ENCODE measurements at regions not wholly inside any gene's neighbourhood (a gene's known extent, or its start where the extent isn't known, plus 50 kb on each side); places are given as distances from the start of the nearest gene placed in this dataset.

- TF ChIP-seq ZNF76 (tag by site-specific recombination; IDR thresholded peaks at IDR 0.05; ENCODE audit: borderline replicate concordance, low read depth), result peak; percentile 35; the same call in 1 of the 2 replicates
- no peak for TF ChIP-seq ZNF280C (tag by site-specific recombination; IDR thresholded peaks at IDR 0.05)
- no peak for TF ChIP-seq KLF10 (tag by site-specific recombination; IDR thresholded peaks at IDR 0.05)
- TF ChIP-seq ZNF510 (tag by site-specific recombination; IDR thresholded peaks at IDR 0.05; ENCODE audit: insufficient replicate concordance), result no peak
- TF ChIP-seq, protein P1, sequence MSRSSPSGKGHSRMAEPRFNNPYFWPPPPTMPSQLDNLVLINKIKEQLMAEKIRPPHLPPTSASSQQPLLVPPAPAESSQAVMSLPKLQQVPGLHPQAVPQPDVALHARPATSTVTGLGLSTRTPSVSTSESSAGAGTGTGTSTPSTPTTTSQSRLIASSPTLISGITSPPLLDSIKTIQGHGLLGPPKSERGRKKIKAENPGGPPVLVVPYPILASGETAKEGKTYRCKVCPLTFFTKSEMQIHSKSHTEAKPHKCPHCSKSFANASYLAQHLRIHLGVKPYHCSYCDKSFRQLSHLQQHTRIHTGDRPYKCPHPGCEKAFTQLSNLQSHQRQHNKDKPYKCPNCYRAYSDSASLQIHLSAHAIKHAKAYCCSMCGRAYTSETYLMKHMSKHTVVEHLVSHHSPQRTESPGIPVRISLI (tag by site-specific recombination; IDR thresholded peaks at IDR 0.05), result no peak
- TF ChIP-seq YY1 (tag by site-specific recombination; IDR thresholded peaks at IDR 0.05), result no peak
- TF ChIP-seq ZNF544 (tag by site-specific recombination; IDR thresholded peaks at IDR 0.05), result no peak
Observed at GRCh38 chr18:34158881-34159690, 65.6 kb downstream of the NOL4 start (continued).

- Histone ChIP-seq H3K36me3 (ENCODE audit: control insufficient read depth in 2 of 2, insufficient read depth in 1 of 2, low read length in 2 of 2) (no peaks in the 10 kb centered on the region), H3K9me3 (ENCODE audit: control insufficient read depth, insufficient read depth, low read depth, low read length) (no peaks in the 10 kb centered on the region), H3K4me3 (ENCODE audit: low read depth, low read length) (no peak overlapping the region), H3K27ac (ENCODE audit: extremely low read depth, low read depth, low read length) (no peak overlapping the region), H3K4me1 (ENCODE audit: control insufficient read depth, insufficient read depth, low read length) (no peaks in the 10 kb centered on the region)
- CTCF ChIA-PET, result interaction anchor here (1.0 to 1.2 kb wide), 3 partner anchors 167 to 314 kb away, joined by 3 to 7 read pairs (median 3); no protein-coding TSS in a partner anchor
- POLR2A ChIA-PET, result no interaction called here
- TF ChIP-seq ZNF610 (tag by site-specific recombination; IDR thresholded peaks at IDR 0.05; ENCODE audit: borderline replicate concordance) (no peak), ZBTB17 (tag by site-specific recombination; IDR thresholded peaks at IDR 0.05) (peak; percentile 21; the same call in 1 of the 2 replicates), ZNF473 (tag by site-specific recombination; IDR thresholded peaks at IDR 0.05) (no peak)
- TF ChIP-seq, protein P2, sequence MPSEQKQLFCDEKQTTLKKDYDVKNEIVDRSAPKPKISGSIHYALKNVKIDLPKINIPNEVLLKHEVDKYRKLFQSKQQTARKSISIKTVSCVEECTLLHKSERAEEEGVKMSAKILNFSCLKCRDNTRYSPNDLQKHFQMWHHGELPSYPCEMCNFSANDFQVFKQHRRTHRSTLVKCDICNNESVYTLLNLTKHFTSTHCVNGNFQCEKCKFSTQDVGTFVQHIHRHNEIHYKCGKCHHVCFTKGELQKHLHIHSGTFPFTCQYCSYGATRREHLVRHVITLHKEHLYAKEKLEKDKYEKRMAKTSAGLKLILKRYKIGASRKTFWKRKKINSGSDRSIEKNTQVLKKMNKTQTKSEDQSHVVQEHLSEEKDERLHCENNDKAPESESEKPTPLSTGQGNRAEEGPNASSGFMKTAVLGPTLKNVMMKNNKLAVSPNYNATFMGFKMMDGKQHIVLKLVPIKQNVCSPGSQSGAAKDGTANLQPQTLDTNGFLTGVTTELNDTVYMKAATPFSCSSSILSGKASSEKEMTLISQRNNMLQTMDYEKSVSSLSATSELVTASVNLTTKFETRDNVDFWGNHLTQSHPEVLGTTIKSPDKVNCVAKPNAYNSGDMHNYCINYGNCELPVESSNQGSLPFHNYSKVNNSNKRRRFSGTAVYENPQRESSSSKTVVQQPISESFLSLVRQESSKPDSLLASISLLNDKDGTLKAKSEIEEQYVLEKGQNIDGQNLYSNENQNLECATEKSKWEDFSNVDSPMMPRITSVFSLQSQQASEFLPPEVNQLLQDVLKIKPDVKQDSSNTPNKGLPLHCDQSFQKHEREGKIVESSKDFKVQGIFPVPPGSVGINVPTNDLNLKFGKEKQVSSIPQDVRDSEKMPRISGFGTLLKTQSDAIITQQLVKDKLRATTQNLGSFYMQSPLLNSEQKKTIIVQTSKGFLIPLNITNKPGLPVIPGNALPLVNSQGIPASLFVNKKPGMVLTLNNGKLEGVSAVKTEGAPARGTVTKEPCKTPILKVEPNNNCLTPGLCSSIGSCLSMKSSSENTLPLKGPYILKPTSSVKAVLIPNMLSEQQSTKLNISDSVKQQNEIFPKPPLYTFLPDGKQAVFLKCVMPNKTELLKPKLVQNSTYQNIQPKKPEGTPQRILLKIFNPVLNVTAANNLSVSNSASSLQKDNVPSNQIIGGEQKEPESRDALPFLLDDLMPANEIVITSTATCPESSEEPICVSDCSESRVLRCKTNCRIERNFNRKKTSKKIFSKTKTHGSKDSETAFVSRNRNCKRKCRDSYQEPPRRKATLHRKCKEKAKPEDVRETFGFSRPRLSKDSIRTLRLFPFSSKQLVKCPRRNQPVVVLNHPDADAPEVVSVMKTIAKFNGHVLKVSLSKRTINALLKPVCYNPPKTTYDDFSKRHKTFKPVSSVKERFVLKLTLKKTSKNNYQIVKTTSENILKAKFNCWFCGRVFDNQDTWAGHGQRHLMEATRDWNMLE (tag by site-specific recombination; conservative IDR thresholded peaks at IDR 0.05; ENCODE audit: low read depth), result peak; percentile 65
Observed at GRCh38 chr18:34153711-34154110, 71.0 kb downstream of the NOL4 start.

DNA sequence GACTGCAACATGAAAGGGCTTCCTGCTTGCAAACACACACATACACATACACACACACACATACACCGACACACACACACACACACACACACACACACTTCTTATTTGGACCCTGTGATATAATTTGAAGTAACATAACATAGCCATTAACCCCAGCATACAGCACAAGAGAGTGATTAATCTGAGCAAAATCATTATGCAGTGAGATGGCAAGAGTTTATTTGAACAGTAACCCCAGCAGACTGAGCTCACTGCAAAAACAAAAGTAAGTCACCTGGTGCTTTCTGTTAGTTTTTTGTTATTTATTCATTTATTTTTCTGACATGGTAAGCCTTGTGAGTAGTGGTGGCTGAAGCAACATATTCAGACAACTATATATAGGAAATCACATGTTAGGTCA, 93.7 kb downstream of the NOL4 start:
- H3K4me3 ChIP-seq (ENCODE audit: low read depth, low read length), result no peak overlapping the region
- H3K4me1 ChIP-seq (ENCODE audit: control insufficient read depth, insufficient read depth, low read length), result no peaks in the 10 kb centered on the region
- POLR2A ChIA-PET, result no interaction called here
- no peaks in the 10 kb centered on the region for H3K36me3 ChIP-seq (ENCODE audit: control insufficient read depth in 2 of 2, insufficient read depth in 1 of 2, low read length in 2 of 2)
- peak; percentile 67; the same call in 1 of the 2 replicates for TF ChIP-seq ZSCAN4 (tag by site-specific recombination; IDR thresholded peaks at IDR 0.05)
- no peak for TF ChIP-seq ZSCAN16 (tag by site-specific recombination; IDR thresholded peaks at IDR 0.05)
- no peaks in the 10 kb centered on the region for H3K9me3 ChIP-seq (ENCODE audit: control insufficient read depth, insufficient read depth, low read depth, low read length)
- CTCF ChIA-PET, result interaction anchor here (0.8 to 4.6 kb wide), 4 partner anchors 8 to 190 kb away, joined by 4 to 34 read pairs (median 5); partner anchors contain the start of gene NOL4
- no peak overlapping the region for H3K27ac ChIP-seq (ENCODE audit: extremely low read depth, low read depth, low read length)

Data from HEK293 (cell line).